HG03175 (cell line): ENCODE measurements at regions not wholly inside any gene's neighbourhood (a gene's known extent, or its start where the extent isn't known, plus 50 kb on each side); places are given as distances from the start of the nearest gene placed in this dataset.
"Not testable (repeated sequence)": the region's sequence is repeated elsewhere in the genome, so short reads cannot be mapped to it uniquely, and the experiment has no call there.

Source experiments
- ATAC-seq: cut with Tn5 transposase; IDR thresholded peaks from one replicate; pipeline ENCODE4 v1.9.1; 2021; ENCODE audit warnings: mild to moderate bottlenecking, moderate library complexity; ENCODE audit not compliant: unreplicated experiment

DNA sequence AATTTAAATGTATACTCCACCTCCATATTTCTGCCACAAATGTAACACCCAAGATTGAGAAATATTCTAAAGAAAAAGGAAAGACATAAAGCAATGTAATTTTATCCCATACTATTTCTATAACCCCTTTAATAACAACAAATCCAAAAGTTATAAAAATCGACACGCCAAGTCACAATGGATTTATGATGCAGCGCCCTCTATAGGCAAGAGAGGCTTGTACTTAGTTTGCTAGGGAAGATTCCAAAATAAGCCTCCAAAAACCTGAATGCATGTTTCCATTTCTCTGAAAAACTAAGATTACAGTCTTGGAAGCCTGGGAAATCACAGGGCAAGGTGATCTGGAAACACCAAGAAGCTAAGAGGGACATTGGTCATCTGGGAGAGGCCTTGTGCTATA is 1389.3 kb downstream of the CDY2B start:
- ATAC-seq = no peak

GRCh38 chrY:16486696-16487215 is 1393.3 kb downstream of the CDY2B start:
- ATAC-seq = no peak

- ATAC-seq = no peak
These were observed 1400.0 kb downstream of the CDY2B start for GRCh38 chrY:16480031-16480430.

DNA sequence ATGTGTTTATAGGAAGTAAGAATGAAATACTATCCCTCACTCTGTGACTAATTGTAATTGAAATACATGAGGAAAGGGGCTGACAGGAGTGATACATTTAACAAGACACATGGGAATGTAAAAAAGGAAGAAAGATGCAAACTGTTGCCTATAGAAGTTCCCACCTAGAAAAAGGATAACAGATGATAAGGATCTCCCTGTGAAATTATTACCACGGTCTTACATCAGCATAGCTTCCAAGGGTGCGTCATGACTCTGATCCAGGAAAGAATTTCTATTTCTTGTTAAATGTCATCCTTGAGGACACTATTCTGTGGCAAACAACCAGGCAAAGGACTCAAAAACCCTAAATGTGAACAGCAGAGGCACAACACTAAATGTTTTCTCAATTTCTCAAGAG is 1406.0 kb downstream of the CDY2B start:
- ATAC-seq = no peak

GRCh38 chrY:16454799-16455198 is 1425.2 kb downstream of the CDY2B start:
- ATAC-seq = no peak

DNA sequence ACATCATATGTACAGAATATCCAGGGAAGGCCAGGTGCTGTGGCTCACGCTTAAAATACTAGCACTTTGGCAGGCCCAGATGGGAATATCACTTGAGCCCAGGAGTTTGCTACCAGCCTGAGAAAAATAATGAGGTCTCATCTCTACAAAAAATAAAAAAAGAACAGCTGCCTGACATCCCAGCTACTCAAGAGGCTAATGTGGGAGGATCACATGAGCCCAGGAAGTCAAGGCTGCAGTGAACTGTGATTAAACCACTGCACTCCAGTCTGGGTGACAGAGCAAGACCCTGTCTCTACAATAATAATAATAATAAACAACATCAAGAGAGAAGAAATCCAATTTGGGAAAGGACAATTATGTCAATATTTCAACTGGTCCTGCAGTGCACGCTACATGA is 1433.9 kb downstream of the CDY2B start:
- ATAC-seq = no peak

- not testable (repeated sequence) for ATAC-seq
These were observed 1470.7 kb downstream of the CDY2B start for GRCh38 chrY:16409206-16409923.

- ATAC-seq = not testable (repeated sequence)
These were observed 1500.6 kb downstream of the CDY2B start for GRCh38 chrY:16379458-16379857.

DNA sequence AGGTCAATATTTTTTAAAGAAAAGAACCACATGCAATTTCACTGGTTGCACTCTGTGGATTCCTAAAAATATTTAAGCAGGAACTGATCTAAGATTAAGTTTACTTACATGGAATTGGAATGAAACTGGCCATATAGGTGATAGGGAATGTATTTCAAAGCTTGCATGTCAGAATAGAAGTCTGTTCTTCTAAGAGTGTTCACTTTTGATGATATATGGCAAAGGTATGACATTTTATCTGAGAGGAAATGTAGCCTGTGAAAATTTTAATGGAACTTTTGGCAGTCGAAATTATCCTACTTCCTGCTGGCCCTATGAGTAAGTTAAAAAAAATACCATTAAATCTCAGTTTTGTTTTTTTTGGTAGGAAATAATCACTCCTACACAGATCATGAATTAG is 1538.4 kb downstream of the CDY2B start:
- ATAC-seq = not testable (repeated sequence)

DNA sequence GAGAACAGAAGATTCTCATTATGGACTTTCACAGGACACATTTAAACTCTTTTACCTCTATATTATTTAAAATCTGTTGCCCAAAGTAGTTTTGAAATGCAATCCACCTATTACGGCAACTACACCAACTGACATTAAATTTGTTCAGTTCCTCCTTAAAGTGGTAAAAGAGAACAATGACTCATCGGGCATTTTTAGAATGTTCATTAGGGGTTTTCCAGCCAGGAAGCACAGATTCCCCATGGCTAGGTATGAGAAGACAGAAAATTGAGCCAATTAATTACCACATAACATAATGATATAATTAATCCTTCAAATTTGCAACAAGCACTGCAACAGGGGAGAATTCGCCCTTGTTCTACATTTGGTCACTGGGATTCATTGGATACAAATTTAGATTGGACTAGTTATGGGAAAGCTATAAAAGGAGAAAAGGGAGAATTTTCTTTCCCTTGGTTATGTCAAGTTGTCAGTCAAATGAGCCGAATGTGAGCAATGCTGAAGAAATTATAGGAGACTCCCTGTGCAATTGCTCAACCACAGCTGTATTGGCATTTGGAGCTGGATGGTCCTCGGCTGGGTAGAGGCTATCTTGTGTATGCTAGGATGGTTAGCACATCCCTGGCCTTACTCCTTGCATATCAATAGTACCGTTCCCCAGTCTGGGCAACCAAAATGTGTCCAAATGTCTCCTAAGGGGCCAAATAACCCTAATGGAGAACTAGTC is 1549.8 kb downstream of the CDY2B start:
- ATAC-seq = not testable (repeated sequence)

DNA sequence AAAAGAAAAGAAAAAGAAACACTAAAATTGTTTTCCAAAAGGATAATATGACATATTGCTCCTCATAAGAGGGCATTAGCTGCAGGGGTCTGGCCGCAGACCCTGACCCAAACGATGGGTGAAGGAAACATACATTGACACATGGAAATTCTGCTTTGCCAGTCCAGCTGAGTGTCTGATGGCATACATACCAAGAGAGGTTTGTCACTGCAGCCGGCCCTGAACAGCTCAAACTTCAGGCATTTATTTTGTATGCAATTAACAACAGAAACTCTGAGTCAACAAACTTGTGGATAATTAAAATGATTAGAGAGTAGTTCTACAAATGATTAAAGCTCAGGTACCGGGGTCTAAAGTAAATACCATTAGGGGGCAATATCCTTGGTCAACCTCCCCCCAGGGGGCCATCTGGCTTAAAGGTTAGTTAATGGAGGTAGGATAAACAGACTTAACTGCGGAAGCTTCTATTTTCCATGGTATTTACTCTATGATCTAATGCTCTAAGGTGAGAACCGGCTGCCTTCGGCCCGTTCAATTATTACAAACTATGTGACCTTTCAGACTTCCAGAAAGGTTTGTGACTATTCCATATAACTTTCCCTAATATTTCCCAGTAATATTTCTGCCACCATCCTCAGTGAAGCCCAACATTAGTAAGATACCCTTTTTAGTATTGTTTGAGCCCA is 1550.7 kb downstream of the CDY2B start:
- not testable (repeated sequence) for ATAC-seq
